WTC11 (cell line): ENCODE measurements at regions not wholly inside any gene's neighbourhood (a gene's known extent, or its start where the extent isn't known, plus 50 kb on each side); places are given as distances from the start of the nearest gene placed in this dataset.

Experiments
- ATAC-seq: fragments of 200-7000 bp; cut with Tn5 transposase; 2 replicates; pipeline ENCODE4 v1.10.0; 2021; ENCODE audit warnings: mild to moderate bottlenecking, moderate library complexity
- CTCF ChIA-PET: fragments of 300-600 bp; sonication (Branson Sonifier 250); formaldehyde crosslinking; loops from one replicate; lab custom pipeline; 2021; ENCODE audit warnings: antibody characterized with exemption; lab: Charles Lee
- POLR2A ChIA-PET: fragments of 350-600 bp; sonication (Branson Sonifier 250); formaldehyde crosslinking; loops from one replicate; lab custom pipeline; 2021; ENCODE audit warnings: antibody characterized with exemption; lab: Charles Lee
- DNase-seq: peaks from one replicate; pipeline ENCODE4 v3.0.0; 2021; ENCODE audit warnings: low spot score
- H3K27ac Mint-ChIP-seq: 2 replicates; pipeline ENCODE4 v1.8.0; 2021; ENCODE audit warnings: mixed read lengths
- H3K27me3 Mint-ChIP-seq: 2 replicates; pipeline ENCODE4 v1.8.0; 2021; ENCODE audit warnings: low read depth, mild to moderate bottlenecking, moderate library complexity, mixed read lengths
- H3K36me3 Mint-ChIP-seq: 2 replicates; pipeline ENCODE4 v1.8.0; 2021; ENCODE audit warnings: mixed read lengths
- H3K4me1 Mint-ChIP-seq: 2 replicates; pipeline ENCODE4 v1.8.0; 2022; ENCODE audit warnings: mixed read lengths
- H3K4me3 Mint-ChIP-seq: 2 replicates; pipeline ENCODE4 v1.8.0; 2021; ENCODE audit warnings: mild to moderate bottlenecking, moderate library complexity, mixed read lengths
- H3K9me3 Mint-ChIP-seq: 2 replicates; pipeline ENCODE4 v1.8.0; 2021; ENCODE audit warnings: mixed read lengths
- ATF2 ChIP-seq: sonication (generic); formaldehyde crosslinking; IDR thresholded peaks from 2 replicates; pipeline ENCODE4 v1.8.1; 2022; ENCODE audit warnings: low read depth, missing genetic modification reagents, borderline replicate concordance
- ATF6 ChIP-seq: sonication (generic); formaldehyde crosslinking; IDR thresholded peaks from 2 replicates; pipeline ENCODE4 v1.8.1; 2023; ENCODE audit warnings: mild to moderate bottlenecking, missing genetic modification reagents
- CDX4 ChIP-seq: fragments of 250-450 bp; sonication (Bioruptor Pico); IDR thresholded peaks from 2 replicates; pipeline ENCODE4 v1.9.0; 2021; ENCODE audit warnings: moderate library complexity, mild to moderate bottlenecking, inconsistent platforms, borderline replicate concordance
- CREM ChIP-seq: sonication (generic); formaldehyde crosslinking; IDR thresholded peaks from 2 replicates; pipeline ENCODE4 v1.8.1; 2022; ENCODE audit warnings: mild to moderate bottlenecking, missing genetic modification reagents, moderate library complexity
- ETV6 ChIP-seq: sonication (generic); formaldehyde crosslinking; IDR thresholded peaks from 2 replicates; pipeline ENCODE4 v1.8.1; 2022; ENCODE audit warnings: mild to moderate bottlenecking, missing genetic modification reagents
- FOXJ3 ChIP-seq: sonication (generic); formaldehyde crosslinking; IDR thresholded peaks from 2 replicates; pipeline ENCODE4 v1.9.0; 2021; ENCODE audit warnings: missing genetic modification reagents, mild to moderate bottlenecking, borderline replicate concordance
- FOXK1 ChIP-seq: sonication (generic); formaldehyde crosslinking; IDR thresholded peaks from 2 replicates; pipeline ENCODE4 v1.8.0; 2022; ENCODE audit warnings: mild to moderate bottlenecking, moderate library complexity, missing genetic modification reagents
- FOXP4 ChIP-seq: sonication (generic); formaldehyde crosslinking; IDR thresholded peaks from 2 replicates; pipeline ENCODE4 v1.8.0; 2022; ENCODE audit warnings: mild to moderate bottlenecking, missing genetic modification reagents
- HMGA2 ChIP-seq: fragments of 250-450 bp; sonication (Bioruptor Pico); IDR thresholded peaks from 2 replicates; pipeline ENCODE4 v1.4.0; 2021; ENCODE audit warnings: mild to moderate bottlenecking, moderate library complexity
- IRF2 ChIP-seq: sonication (generic); formaldehyde crosslinking; IDR thresholded peaks from 2 replicates; pipeline ENCODE4 v1.8.0; 2022; ENCODE audit warnings: low read depth, missing genetic modification reagents, borderline replicate concordance
- JUN ChIP-seq: sonication (generic); formaldehyde crosslinking; IDR thresholded peaks from 2 replicates; pipeline ENCODE4 v1.8.0; 2023; ENCODE audit warnings: mild to moderate bottlenecking, missing genetic modification reagents
- MXD4 ChIP-seq: fragments of 250-450 bp; sonication (Bioruptor Pico); IDR thresholded peaks from 2 replicates; pipeline ENCODE4 v1.8.0; 2021; ENCODE audit warnings: mild to moderate bottlenecking, moderate library complexity, borderline replicate concordance
- MYBL2 ChIP-seq: sonication (generic); formaldehyde crosslinking; IDR thresholded peaks from 2 replicates; pipeline ENCODE4 v1.8.1; 2023; ENCODE audit warnings: mild to moderate bottlenecking, moderate library complexity, missing genetic modification reagents
- SMAD4 ChIP-seq: sonication (generic); formaldehyde crosslinking; IDR thresholded peaks from 2 replicates; pipeline ENCODE4 v1.8.0; 2022; ENCODE audit warnings: mild to moderate bottlenecking, missing genetic modification reagents
- SOX15 ChIP-seq: fragments of 250-450 bp; sonication (Bioruptor Pico); IDR thresholded peaks from 2 replicates; pipeline ENCODE4 v1.9.0; 2021; ENCODE audit warnings: mild to moderate bottlenecking
- TEAD4 ChIP-seq: sonication (generic); formaldehyde crosslinking; IDR thresholded peaks from 2 replicates; pipeline ENCODE4 v1.8.0; 2022; ENCODE audit warnings: mild to moderate bottlenecking, missing genetic modification reagents
- ZBTB21 ChIP-seq: sonication (generic); formaldehyde crosslinking; IDR thresholded peaks from 2 replicates; pipeline ENCODE4 v1.8.1; 2023; ENCODE audit warnings: mild to moderate bottlenecking, missing genetic modification reagents, borderline replicate concordance
- ZNF219 ChIP-seq: sonication (generic); formaldehyde crosslinking; IDR thresholded peaks from 2 replicates; pipeline ENCODE4 v1.8.0; 2023; ENCODE audit warnings: missing genetic modification reagents, mild to moderate bottlenecking, borderline replicate concordance
- ZNF263 ChIP-seq: sonication (generic); formaldehyde crosslinking; IDR thresholded peaks from 2 replicates; pipeline ENCODE4 v1.8.1; 2022; ENCODE audit warnings: low read depth, mild to moderate bottlenecking, moderate library complexity, missing genetic modification reagents
- ZNF425 ChIP-seq: fragments of 250-450 bp; sonication (Bioruptor Pico); conservative IDR thresholded peaks from 2 replicates; pipeline ENCODE4 v1.9.0; 2021; ENCODE audit warnings: mild to moderate bottlenecking
- ZNF532 ChIP-seq: fragments of 250-450 bp; sonication (Bioruptor Pico); IDR thresholded peaks from 2 replicates; pipeline ENCODE4 v1.9.0; 2021; ENCODE audit warnings: mild to moderate bottlenecking, borderline replicate concordance

- Mint-ChIP-seq H3K4me1 (no peaks in the 10 kb centered on the region), H3K36me3 (no peaks in the 10 kb centered on the region), H3K27ac (no peak overlapping the region), H3K4me3 (no peak overlapping the region), H3K27me3 (no peaks in the 10 kb centered on the region)
- DNase-seq: no peak
- CTCF ChIA-PET: no interaction called here
- POLR2A ChIA-PET: no interaction called here
- ATAC-seq: no peak
- no peak for TF ChIP-seq MYBL2 (CRISPR knock-in tag)
- no peak for TF ChIP-seq CREM (CRISPR knock-in tag)
- TF ChIP-seq CDX4 (CRISPR knock-in tag): no peak
- TF ChIP-seq TEAD4 (CRISPR knock-in tag): no peak
- TF ChIP-seq ZBTB21 (CRISPR knock-in tag): no peak
- no peak for TF ChIP-seq JUN
- no peak for TF ChIP-seq MXD4 (CRISPR knock-in tag)
- no peak for TF ChIP-seq ZNF425 (CRISPR knock-in tag)
- TF ChIP-seq ATF6 (CRISPR knock-in tag): no peak
- no peak for TF ChIP-seq ZNF263
- TF ChIP-seq FOXK1 (CRISPR knock-in tag): no peak
- TF ChIP-seq, all 79 proteins: peak for 0
- no peaks in the 10 kb centered on the region for H3K9me3 Mint-ChIP-seq
Observed at GRCh38 chr7:119254742-119255141, 1018.2 kb upstream of the KCND2 start.

GRCh38 chr7:119256001-119256400 is 1017.0 kb upstream of the KCND2 start:
- H3K36me3 Mint-ChIP-seq: no peaks in the 10 kb centered on the region
- DNase-seq (no peak), ATAC-seq (no peak)
- H3K27me3 Mint-ChIP-seq: no peaks in the 10 kb centered on the region
- TF ChIP-seq ETV6 (CRISPR knock-in tag) (no peak), ATF2 (CRISPR knock-in tag) (no peak), SMAD4 (no peak), ZNF219 (no peak), MXD4 (CRISPR knock-in tag) (no peak)
- H3K4me1 Mint-ChIP-seq: no peaks in the 10 kb centered on the region
- ChIA-PET POLR2A (no interaction called here), CTCF (no interaction called here)
- H3K9me3 Mint-ChIP-seq: no peaks in the 10 kb centered on the region
- no peak overlapping the region for H3K4me3 Mint-ChIP-seq
- no peak overlapping the region for H3K27ac Mint-ChIP-seq

- Mint-ChIP-seq H3K9me3 (no peaks in the 10 kb centered on the region), H3K27me3 (no peaks in the 10 kb centered on the region), H3K27ac (no peak overlapping the region), H3K4me1 (no peaks in the 10 kb centered on the region), H3K4me3 (no peak overlapping the region), H3K36me3 (no peaks in the 10 kb centered on the region)
- no peak for DNase-seq
- ATAC-seq: no peak
- POLR2A ChIA-PET: no interaction called here
- CTCF ChIA-PET: no interaction called here
- no peak for TF ChIP-seq HMGA2 (CRISPR knock-in tag)
- TF ChIP-seq ZNF532 (CRISPR knock-in tag): no peak
- no peak for TF ChIP-seq FOXJ3 (CRISPR knock-in tag)
- no peak for TF ChIP-seq FOXP4 (CRISPR knock-in tag)
- TF ChIP-seq IRF2: no peak
- no peak for TF ChIP-seq SOX15 (CRISPR knock-in tag)
Observed at GRCh38 chr7:119256446-119257131, 1016.4 kb upstream of the KCND2 start.
